ENCODE measurements at regions not wholly inside any gene's neighbourhood (a gene's known extent, or its start where the extent isn't known, plus 50 kb on each side); places are given as distances from the start of the nearest gene placed in this dataset.

DNA sequence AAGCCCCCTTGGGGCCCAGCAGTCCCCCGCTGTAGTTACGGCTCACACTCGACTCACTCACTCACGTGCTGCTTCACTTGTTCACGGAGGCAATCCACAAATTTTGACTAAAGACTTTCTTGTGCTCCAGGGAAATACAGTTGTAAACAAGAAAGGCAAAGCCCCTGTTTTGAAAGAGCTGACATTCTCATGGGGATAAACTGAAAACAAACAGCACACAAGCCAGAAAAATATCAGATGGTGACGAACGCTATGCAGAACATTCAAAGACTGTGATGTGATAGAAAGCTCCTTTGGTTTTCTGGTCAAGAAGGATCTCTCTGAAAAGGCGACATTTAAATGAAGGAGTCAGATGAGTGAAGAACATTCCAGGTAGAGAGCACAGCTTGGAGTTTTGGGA lies 385.3 kb upstream of the SMIM21 start:
- TF ChIP-seq CTCF (IDR thresholded peaks at IDR 0.05; ENCODE audit: low read depth, low read length) = no peak

DNA sequence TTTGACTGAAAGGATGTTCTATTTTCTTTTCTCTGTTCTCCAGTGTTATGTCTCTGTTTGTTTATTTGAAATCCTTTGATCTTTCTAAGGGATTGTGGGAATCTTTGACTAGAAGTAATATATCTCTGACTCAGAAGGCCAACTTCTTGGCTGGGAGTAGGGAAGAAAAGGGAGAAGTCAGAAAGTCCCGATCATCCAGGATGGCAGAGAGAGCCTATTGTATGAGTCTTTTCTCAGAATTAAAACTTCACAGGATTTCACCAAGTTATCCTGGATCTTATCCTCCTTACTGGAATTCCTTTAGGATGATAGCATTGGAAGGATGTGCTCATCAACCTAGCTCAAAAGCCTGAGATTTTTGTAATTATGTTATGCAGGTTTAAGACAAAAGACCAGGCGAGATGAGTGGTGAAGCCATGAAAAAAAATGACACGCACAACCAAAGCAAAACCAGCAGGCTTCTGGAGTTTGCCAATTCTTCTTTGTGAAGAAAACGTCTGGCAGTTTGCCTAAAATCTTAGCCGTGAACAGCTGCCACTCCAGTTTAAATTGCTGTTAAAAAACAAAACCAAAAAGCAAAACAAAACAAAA lies 383.6 kb upstream of the SMIM21 start:
- no peak for TF ChIP-seq CTCF (IDR thresholded peaks at IDR 0.05; ENCODE audit: low read depth, low read length)
- H3K4me3 ChIP-seq (replicated peaks in 1 of 2; ENCODE audit: low read depth in 2 of 2, low read length in 2 of 2) = no peak overlapping the region
- no peak for DNase-seq (ENCODE audit: low read depth in 2 of 2)

More for the DNA sequence above, 385.3 kb upstream of the SMIM21 start:
- no peak overlapping the region for H3K4me3 ChIP-seq (replicated peaks in 1 of 2; ENCODE audit: low read depth in 2 of 2, low read length in 2 of 2)
- no peak for DNase-seq (ENCODE audit: low read depth in 2 of 2)

DNA sequence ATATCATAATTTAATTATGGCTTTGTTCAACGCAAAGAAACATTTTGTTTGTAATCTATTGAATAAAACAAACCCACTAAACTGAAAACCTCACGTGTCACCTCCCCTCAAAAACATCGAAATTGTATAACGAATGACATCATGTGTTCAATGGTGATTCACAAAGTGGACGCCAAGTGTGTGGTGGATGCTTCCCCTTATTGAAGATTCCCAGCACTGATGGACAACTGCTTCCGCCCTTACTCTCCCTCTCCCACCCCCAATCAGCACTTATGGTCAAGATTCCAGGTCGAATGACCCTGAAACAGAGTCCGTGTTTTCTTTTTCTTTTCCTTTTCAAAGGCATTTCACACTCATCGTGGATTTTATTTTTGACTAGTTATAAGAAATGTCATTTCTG lies 383.0 kb upstream of the SMIM21 start:
- no peak overlapping the region for H3K4me3 ChIP-seq (replicated peaks in 1 of 2; ENCODE audit: low read depth in 2 of 2, low read length in 2 of 2)
- TF ChIP-seq CTCF (IDR thresholded peaks at IDR 0.05; ENCODE audit: low read depth, low read length) = no peak
- no peak for DNase-seq (ENCODE audit: low read depth in 2 of 2)

DNA sequence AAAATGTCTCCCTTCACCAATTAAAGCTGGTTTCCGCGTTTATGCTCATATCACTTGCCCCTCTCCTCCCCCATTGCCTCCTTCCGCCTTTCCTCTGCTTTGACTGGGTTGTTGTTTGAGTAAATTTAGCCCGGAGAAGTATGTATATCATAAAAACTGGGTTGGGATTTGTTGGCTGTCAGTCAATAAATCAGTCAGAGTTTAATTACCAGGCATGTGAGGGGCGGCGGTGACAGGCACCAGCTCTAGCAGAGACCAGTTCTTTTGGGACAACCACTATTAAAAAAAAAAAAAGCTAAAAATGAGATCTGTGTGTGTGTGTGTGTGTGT lies 382.4 kb upstream of the SMIM21 start:
- DNase-seq (ENCODE audit: low read depth in 2 of 2) = no peak
- TF ChIP-seq CTCF (IDR thresholded peaks at IDR 0.05; ENCODE audit: low read depth, low read length) = no peak
- no peak overlapping the region for H3K4me3 ChIP-seq (replicated peaks in 1 of 2; ENCODE audit: low read depth in 2 of 2, low read length in 2 of 2)

GRCh38 chr18:75809151-75809925 lies 381.8 kb upstream of the SMIM21 start:
- no peak for TF ChIP-seq CTCF (IDR thresholded peaks at IDR 0.05; ENCODE audit: low read depth, low read length)
- no peak for DNase-seq (ENCODE audit: low read depth in 2 of 2)
- H3K4me3 ChIP-seq (replicated peaks in 1 of 2; ENCODE audit: low read depth in 2 of 2, low read length in 2 of 2) = no peak overlapping the region

GRCh38 chr18:75805265-75805664 lies 377.8 kb upstream of the SMIM21 start:
- TF ChIP-seq CTCF (IDR thresholded peaks at IDR 0.05; ENCODE audit: low read depth, low read length) = no peak
- no peak overlapping the region for H3K4me3 ChIP-seq (replicated peaks in 1 of 2; ENCODE audit: low read depth in 2 of 2, low read length in 2 of 2)
- no peak for DNase-seq (ENCODE audit: low read depth in 2 of 2)
